GM12875 (cell line): ENCODE measurements at regions not wholly inside any gene's neighbourhood (a gene's known extent, or its start where the extent isn't known, plus 50 kb on each side); places are given as distances from the start of the nearest gene placed in this dataset.

ENCODE experiments used
- H3K4me3 ChIP-seq: one replicate; pipeline ENCODE4 v1.5.1; 2011; ENCODE audit warnings: low read depth, low read length, control low read depth
- CTCF ChIP-seq: IDR thresholded peaks from 2 replicates; pipeline ENCODE4 v1.5.1; 2011; ENCODE audit warnings: low read depth, mild to moderate bottlenecking, control low read depth, inconsistent platforms, low read length, moderate library complexity, borderline replicate concordance; ENCODE audit not compliant: insufficient read depth

- TF ChIP-seq CTCF, result no peak
- H3K4me3 ChIP-seq, result no peak overlapping the region
Observed at GRCh38 chr5:97364731-97365130, 181.7 kb upstream of the RIOK2 start.

GRCh38 chr5:97365163-97365845 is 182.3 kb upstream of the RIOK2 start:
- H3K4me3 ChIP-seq, result no peak overlapping the region
- no peak for TF ChIP-seq CTCF

- H3K4me3 ChIP-seq, result no peak overlapping the region
- no peak for TF ChIP-seq CTCF
Observed at GRCh38 chr5:97365918-97366317, 182.9 kb upstream of the RIOK2 start.

- H3K4me3 ChIP-seq, result no peak overlapping the region
- TF ChIP-seq CTCF, result no peak
Observed at GRCh38 chr5:97375959-97376358, 192.9 kb upstream of the RIOK2 start.

- H3K4me3 ChIP-seq, result no peak overlapping the region
- no peak for TF ChIP-seq CTCF
Observed at GRCh38 chr5:97377582-97377981, 194.5 kb upstream of the RIOK2 start.

- TF ChIP-seq CTCF, result no peak
- H3K4me3 ChIP-seq, result no peak overlapping the region
Observed at GRCh38 chr5:97383996-97384395, 200.9 kb upstream of the RIOK2 start.

GRCh38 chr5:97388794-97389193 is 205.7 kb upstream of the RIOK2 start:
- no peak for TF ChIP-seq CTCF

More at GRCh38 chr5:97388794-97389193, 205.7 kb upstream of the RIOK2 start:
- no peak overlapping the region for H3K4me3 ChIP-seq
